Putamen (tissue), 1 donor: ENCODE measurements at regions not wholly inside any gene's neighbourhood (a gene's known extent, or its start where the extent isn't known, plus 50 kb on each side); places are given as distances from the start of the nearest gene placed in this dataset.

ENCODE experiments used
- DNase-seq: peaks from one replicate; pipeline ENCODE4 v3.0.0-alpha.2; 2016; ENCODE audit warnings: low spot score

- DNase-seq: no peak
Measured at GRCh38 chr3:187618722-187619121, 51.5 kb downstream of the SST start.

DNA sequence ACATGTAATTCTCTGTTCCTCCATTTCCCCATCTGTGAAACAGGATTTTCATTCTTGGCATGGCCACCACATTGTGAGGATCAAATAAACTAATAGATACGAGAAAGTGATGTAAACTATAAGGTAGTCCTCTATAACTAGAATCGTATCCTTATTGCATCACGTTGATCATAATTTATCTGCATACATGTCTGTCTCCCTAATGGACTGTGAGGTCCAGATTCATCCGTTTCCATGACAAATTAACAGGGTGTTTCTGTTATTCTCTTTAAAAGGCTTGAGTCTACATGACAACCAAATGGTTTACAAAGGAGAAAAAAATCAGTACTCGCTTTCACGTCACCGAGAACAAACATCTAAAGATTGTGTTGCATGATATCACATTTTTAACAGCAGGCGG is 53.0 kb downstream of the SST start:
- no peak for DNase-seq

GRCh38 chr3:187616307-187616972 is 53.8 kb downstream of the SST start:
- DNase-seq: no peak

- DNase-seq: no peak
Measured at GRCh38 chr3:187615630-187616029, 54.6 kb downstream of the SST start.

DNA sequence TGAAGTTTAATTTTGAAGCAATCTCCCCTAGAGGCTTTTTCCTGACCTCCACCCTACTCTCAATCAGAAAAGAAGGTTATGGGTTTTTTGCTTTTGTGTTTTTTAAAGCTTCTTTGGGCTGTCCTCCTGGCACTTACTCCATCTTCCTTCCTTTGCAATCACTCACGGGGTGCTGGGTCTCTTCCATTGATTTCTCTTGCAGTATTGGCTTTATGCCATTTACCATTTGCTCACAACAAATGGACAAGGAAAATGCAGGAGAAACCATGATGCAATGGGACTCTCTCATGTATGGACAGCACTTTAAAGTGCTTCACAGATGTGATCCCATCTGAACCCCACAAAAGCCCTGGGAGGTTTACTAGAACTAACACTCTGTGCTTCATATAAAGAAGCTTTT is 57.5 kb downstream of the SST start:
- no peak for DNase-seq

- no peak for DNase-seq
Measured at GRCh38 chr3:187610981-187611511, 59.1 kb downstream of the SST start.

- no peak for DNase-seq
Measured at GRCh38 chr3:187594272-187594671, 75.9 kb downstream of the SST start.

GRCh38 chr3:187593451-187593850 is 76.7 kb downstream of the SST start:
- DNase-seq: no peak

DNA sequence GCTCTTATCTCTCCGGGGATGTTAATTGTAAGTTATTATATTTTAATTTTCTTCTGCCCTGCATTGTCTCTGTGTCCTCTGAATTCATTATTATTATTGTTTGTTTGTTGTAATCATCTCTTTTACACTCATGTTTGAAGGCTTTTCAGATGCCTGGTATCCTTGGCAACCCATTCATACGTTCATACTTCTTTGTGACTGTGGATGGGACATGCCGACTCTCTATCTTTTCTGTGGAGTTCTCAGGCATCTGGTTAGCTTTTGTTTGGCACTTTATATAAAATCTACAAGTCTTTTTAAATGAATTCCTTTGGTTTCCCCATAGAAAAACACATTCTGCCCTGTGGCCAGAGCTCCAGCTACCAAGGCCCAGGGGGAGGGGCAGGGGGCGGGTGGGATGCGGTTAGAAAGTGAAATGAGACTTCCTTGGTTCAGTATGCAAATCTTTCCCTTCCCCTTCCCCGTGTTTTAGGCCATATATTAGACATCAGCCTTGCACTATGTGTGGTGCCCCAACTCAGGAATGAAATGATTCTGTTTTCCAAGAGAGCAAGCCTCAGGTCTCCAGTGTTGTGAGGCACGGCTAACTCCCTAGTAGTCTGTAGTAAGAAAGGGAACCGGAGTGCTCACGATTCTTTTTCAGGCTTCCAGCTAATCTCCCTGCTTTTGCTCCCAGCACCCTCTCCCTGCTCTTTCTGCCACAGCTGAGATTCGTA is 79.2 kb downstream of the SST start:
- DNase-seq: no peak

DNA sequence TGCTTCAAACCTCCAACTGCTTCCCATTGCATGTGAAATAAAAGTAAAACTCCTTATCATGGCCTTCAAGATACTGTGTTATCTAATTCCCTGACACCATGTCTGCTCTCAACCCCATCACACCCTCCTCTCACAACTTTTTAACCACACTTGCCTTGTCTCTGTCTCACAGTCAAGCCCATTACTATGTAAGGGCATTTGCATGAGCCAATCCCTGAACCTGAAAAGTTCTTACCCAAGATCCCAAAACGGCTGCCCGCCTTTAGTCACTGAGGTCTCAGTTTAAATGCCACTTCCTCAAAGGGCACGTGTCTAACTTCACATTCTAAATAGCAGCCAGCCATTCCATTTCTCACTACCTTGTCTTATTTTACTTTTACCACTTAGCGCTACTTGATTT is 83.1 kb downstream of the SST start:
- no peak for DNase-seq

GRCh38 chr3:187586226-187586625 is 84.0 kb downstream of the SST start:
- DNase-seq: no peak

DNA sequence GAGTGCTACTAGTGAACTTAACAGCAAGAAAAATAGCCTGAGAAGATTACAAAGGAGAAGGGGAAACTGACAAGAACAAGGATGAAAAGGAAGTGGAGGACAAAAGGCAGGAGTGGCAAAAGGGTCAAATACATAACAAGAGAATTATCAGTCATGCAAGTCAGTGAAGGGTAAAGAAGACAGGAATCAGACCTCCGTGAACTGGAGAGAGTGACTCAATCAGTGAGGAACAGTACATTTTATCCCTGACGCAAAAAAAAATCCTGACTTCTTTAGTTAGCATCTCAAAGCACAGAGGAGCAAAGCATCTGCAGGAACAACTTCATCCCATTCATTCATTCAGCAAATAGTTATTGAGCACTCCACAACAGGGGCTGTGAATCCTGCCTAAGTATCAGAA is 97.8 kb downstream of the SST start:
- DNase-seq: no peak

GRCh38 chr3:187571701-187572100 is 98.5 kb downstream of the SST start:
- no peak for DNase-seq

DNA sequence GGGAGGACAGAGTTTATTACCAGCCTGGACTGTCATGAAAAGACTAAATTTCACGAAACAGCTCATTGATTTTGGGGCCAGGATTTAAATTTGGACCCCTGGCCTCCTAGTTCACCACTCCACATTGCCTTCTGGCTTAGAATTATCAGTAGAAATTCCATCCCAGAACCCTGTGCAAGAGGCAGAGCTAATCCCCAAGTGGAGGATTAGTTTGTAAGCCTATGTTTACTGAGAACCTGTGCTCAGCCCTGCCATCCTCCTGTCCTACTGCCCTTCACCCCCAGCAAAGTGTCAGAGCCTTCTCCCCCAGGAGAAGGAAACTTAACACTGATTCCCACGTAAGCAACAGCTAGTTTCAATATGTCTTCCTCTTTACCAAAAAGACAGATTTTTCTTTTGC is 99.4 kb downstream of the SST start:
- DNase-seq: no peak

- DNase-seq: no peak
Measured at GRCh38 chr3:187568171-187568570, 102.0 kb downstream of the SST start.

DNA sequence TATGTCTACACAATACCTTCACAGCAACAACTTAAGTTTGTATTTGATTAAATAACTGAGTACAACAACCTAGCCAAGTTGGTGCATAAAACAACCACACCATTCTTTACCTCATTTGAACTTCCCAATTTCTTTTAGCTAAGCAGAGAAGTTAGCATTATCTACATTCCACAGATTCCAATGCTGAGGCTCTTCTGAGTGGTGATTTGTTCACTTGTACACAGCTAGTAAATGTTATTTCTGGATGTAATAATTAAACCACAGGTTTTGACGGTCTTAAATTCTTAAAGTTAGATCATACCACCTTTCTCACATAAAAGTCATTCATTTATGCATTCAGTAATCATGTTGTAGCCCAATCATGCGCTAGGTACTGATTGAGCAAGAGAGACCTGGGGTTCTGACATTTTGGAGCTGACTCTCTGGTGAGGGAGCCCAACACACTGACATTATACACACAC is 102.5 kb downstream of the SST start:
- DNase-seq: no peak

DNA sequence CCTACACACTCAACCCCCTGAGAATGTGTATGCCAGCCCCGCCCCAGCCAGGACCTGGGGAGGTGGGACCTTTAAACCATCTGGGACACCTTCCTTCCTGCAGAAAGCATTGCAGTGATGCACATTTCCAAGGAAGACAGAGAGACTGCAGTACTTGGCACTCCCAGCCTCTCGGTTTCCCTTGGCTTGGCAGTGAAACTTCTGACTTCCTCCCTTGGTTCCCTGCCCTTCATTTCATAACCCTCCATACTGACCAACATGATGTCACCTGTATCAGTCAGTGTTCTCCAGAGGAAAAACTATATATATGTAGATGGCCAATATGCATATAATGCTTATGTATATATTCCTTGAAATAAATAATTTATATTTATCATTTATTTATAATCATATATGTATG is 103.2 kb downstream of the SST start:
- no peak for DNase-seq

GRCh38 chr3:187565701-187566100 is 104.5 kb downstream of the SST start:
- DNase-seq: no peak

GRCh38 chr3:187558990-187559389 is 111.2 kb downstream of the SST start:
- DNase-seq: no peak

DNA sequence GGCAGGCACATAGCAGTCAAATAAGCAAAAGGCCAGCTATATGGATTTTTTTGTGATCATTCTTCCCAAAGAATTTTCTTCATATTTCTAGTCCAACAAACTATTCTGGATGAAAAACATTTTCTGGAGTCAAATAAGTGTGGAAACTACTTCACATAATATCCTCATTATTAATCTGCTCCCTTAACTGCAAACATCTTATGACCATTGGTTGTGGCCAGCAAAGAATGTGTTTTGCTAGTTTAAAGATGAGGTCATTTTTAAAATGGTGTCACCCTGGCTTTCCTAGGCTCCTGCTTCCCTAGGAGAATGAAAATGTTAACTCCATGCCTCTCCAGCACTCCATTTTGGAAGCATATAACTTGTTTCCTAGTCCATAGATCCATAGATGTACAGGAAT is 118.8 kb downstream of the SST start:
- no peak for DNase-seq

DNA sequence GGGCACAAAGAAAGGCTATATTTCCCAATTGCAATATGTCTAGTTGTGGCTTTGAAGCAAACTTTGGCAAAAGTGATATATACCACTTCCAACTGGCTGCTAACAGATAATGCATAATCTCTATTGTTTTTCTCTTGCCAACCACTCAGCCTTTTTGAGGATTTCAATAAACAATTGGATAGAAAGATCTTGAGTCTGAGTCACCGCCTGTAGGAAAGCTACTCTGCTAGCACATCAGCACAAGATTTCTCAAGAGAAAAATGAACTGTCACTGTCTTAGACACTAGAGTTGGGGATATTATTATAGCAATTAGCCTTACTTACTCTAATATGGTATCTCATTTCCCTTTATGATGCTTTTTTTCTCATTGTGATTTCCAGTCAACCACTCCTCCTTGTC is 119.7 kb downstream of the SST start:
- DNase-seq: no peak

DNA sequence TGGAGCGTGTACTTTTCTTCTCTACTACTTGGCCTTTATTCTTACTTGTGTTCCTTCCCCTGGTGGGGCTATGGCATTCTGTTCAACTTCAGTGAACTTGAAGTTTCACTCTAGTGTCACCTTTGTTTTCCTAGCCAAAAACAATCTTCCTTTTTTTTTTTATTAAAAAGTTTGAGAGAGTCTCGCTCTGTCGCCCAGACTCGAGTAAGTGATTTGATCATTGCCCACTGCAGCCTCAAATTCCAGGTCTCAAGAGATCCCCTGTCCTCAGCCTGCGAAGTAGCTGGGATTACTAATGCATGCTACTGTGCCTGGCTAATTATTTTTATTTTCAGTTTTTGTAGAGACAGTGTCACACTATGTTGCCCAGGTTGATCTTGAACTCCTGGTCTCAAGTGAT is 124.8 kb downstream of the SST start:
- no peak for DNase-seq

GRCh38 chr3:187544326-187544725 is 125.9 kb downstream of the SST start:
- no peak for DNase-seq

- DNase-seq: no peak
Measured at GRCh38 chr3:187540847-187541246, 129.3 kb downstream of the SST start.
